SU-DHL-6 (cell line): ENCODE measurements at regions not wholly inside any gene's neighbourhood (a gene's known extent, or its start where the extent isn't known, plus 50 kb on each side); places are given as distances from the start of the nearest gene placed in this dataset.

Source experiments
- EZH2phosphoT487 ChIP-seq: fragments of 200-600 bp; sonication (generic), shearing (Covaris generic); conservative IDR thresholded peaks from 2 replicates; pipeline ENCODE4 v1.6.1; 2018; ENCODE audit warnings: mild to moderate bottlenecking, antibody characterized with exemption, low read length, moderate library complexity, mixed read lengths
- TF ChIP-seq, protein P1 (sequence below): fragments of 200-600 bp; sonication (generic); IDR thresholded peaks from one replicate; pipeline ENCODE4 v1.5.1; 2017; ENCODE audit warnings: antibody characterized with exemption, mild to moderate bottlenecking, low read length, moderate library complexity; ENCODE audit not compliant: insufficient read depth, poor library complexity, severe bottlenecking

- TF ChIP-seq, protein P1, sequence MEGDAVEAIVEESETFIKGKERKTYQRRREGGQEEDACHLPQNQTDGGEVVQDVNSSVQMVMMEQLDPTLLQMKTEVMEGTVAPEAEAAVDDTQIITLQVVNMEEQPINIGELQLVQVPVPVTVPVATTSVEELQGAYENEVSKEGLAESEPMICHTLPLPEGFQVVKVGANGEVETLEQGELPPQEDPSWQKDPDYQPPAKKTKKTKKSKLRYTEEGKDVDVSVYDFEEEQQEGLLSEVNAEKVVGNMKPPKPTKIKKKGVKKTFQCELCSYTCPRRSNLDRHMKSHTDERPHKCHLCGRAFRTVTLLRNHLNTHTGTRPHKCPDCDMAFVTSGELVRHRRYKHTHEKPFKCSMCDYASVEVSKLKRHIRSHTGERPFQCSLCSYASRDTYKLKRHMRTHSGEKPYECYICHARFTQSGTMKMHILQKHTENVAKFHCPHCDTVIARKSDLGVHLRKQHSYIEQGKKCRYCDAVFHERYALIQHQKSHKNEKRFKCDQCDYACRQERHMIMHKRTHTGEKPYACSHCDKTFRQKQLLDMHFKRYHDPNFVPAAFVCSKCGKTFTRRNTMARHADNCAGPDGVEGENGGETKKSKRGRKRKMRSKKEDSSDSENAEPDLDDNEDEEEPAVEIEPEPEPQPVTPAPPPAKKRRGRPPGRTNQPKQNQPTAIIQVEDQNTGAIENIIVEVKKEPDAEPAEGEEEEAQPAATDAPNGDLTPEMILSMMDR: no peak
- TF ChIP-seq EZH2phosphoT487: no peak
Measured at GRCh38 chr14:61145903-61146481, 135.1 kb downstream of the TMEM30B start.
